Endothelial cell of umbilical vein (primary cell): ENCODE measurements at regions not wholly inside any gene's neighbourhood (a gene's known extent, or its start where the extent isn't known, plus 50 kb on each side); places are given as distances from the start of the nearest gene placed in this dataset.

ENCODE experiments used
- BruUV-seq: library from RNA; stranded (reverse); fragments of 400-500 nt; replicated peaks from 2 replicates; lab custom pipeline; 2021; lab: Mats Ljungman, UMichigan
- CTCF ChIA-PET: fragments of 300-600, 350-600 bp; sonication (Branson Sonifier 250); formaldehyde crosslinking; loops from one replicate; lab custom pipeline; 2021; ENCODE audit warnings: antibody characterized with exemption, inconsistent platforms; lab: Charles Lee
- POLR2A ChIA-PET: fragments of 300-600, 350-600 bp; sonication (Branson Sonifier 250); formaldehyde crosslinking; loops from one replicate; lab custom pipeline; 2021; ENCODE audit warnings: antibody characterized with exemption, inconsistent platforms; lab: Charles Lee
- DNase-seq: peaks from one replicate; pipeline ENCODE4 v3.0.0-alpha.2; 2011; ENCODE audit warnings: low read depth, low spot score
- FAIRE-seq: peaks from 2 replicates; lab custom pipeline; 2011; peaks lifted over from hg19 to GRCh38; lab: Jason Lieb, UNC
- H2AFZ ChIP-seq: 2 replicates; pipeline ENCODE4 v1.6.0; 2012; ENCODE audit warnings: low read depth, low read length, control low read depth, inconsistent platforms
- H3K27ac ChIP-seq: 2 replicates; pipeline ENCODE4 v1.5.1; 2011; ENCODE audit warnings: low read depth, mild to moderate bottlenecking, control low read depth, low read length, moderate library complexity; ENCODE audit not compliant: insufficient read depth
- H3K27me3 ChIP-seq, 2 experiments: 2 replicates each; pipeline versions ENCODE4 v1.6.0 to v1.6.1; 2011; ENCODE audit warnings: low read length in 2 of 2, mixed read lengths in 1 of 2; ENCODE audit not compliant: control insufficient read depth in 2 of 2, insufficient read depth in 2 of 2
- H3K36me3 ChIP-seq, 2 experiments: 2 replicates in 1 of 2; 3 replicates in 1 of 2; pipeline ENCODE4 v1.5.1; 2011; ENCODE audit warnings: low read length in 2 of 2, mild to moderate bottlenecking in 1 of 2, moderate library complexity in 1 of 2; ENCODE audit not compliant: control insufficient read depth in 2 of 2, insufficient read depth in 2 of 2; ENCODE audit errors: extremely low read depth in 1 of 2
- H3K4me1 ChIP-seq: 3 replicates; pipeline ENCODE4 v1.5.1; 2011; ENCODE audit warnings: mild to moderate bottlenecking, low read length; ENCODE audit not compliant: control insufficient read depth, insufficient read depth; ENCODE audit errors: extremely low read depth
- H3K4me2 ChIP-seq: 2 replicates; pipeline ENCODE4 v1.6.1; 2011; ENCODE audit warnings: low read length, control low read depth, mixed read lengths; ENCODE audit not compliant: insufficient read depth
- H3K4me3 ChIP-seq, 3 experiments: fragments of 200-600 bp in 1 of 3; sonication (generic), shearing (Covaris generic) in 1 of 3; replicated peaks in 1 of 3; 2 replicates each; pipeline ENCODE4 v1.5.1; 2011 to 2016; ENCODE audit warnings: control low read depth in 3 of 3, low read length in 3 of 3, mild to moderate bottlenecking in 2 of 3, inconsistent platforms in 1 of 3, low read depth in 1 of 3, moderate library complexity in 1 of 3; ENCODE audit not compliant: insufficient read depth in 1 of 3
- H3K79me2 ChIP-seq: 2 replicates; pipeline ENCODE4 v1.6.0; 2012; ENCODE audit warnings: low read length, inconsistent platforms; ENCODE audit not compliant: control insufficient read depth, insufficient read depth
- H3K9ac ChIP-seq: replicated peaks from 2 replicates; pipeline ENCODE3; 2011; ENCODE audit warnings: low read length, control low read depth; ENCODE audit not compliant: insufficient read depth; ENCODE audit errors: extremely low read depth
- H3K9me1 ChIP-seq: replicated peaks from 3 replicates; pipeline ENCODE4 v1.6.0; 2011; ENCODE audit warnings: mild to moderate bottlenecking, low read length; ENCODE audit not compliant: control insufficient read depth, insufficient read depth; ENCODE audit errors: extremely low read depth
- H3K9me3 ChIP-seq: replicated peaks from 2 replicates; pipeline ENCODE4 v1.5.1; 2012; ENCODE audit warnings: low read length, inconsistent platforms; ENCODE audit not compliant: control insufficient read depth, insufficient read depth
- H4K20me1 ChIP-seq: replicated peaks from 2 replicates; pipeline ENCODE3; 2011; ENCODE audit warnings: mild to moderate bottlenecking, low read length; ENCODE audit not compliant: control insufficient read depth, insufficient read depth; ENCODE audit errors: extremely low read depth
- EZH2 ChIP-seq: IDR thresholded peaks from 2 replicates; pipeline ENCODE4 v1.6.1; 2012; ENCODE audit warnings: borderline replicate concordance, low read depth, mild to moderate bottlenecking, moderate library complexity, low read length, inconsistent platforms; ENCODE audit not compliant: severe bottlenecking
- FOS ChIP-seq: IDR thresholded peaks from 2 replicates; pipeline ENCODE4 v1.6.1; 2011; ENCODE audit warnings: mild to moderate bottlenecking, low read length, moderate library complexity, borderline replicate concordance; ENCODE audit not compliant: insufficient read depth
- GATA2 ChIP-seq: IDR thresholded peaks from 2 replicates; pipeline ENCODE4 v1.7.0; 2011; ENCODE audit warnings: low read depth, mild to moderate bottlenecking, moderate library complexity, mixed read lengths, low read length; ENCODE audit not compliant: insufficient read length, insufficient read depth
- JUN ChIP-seq: IDR thresholded peaks from 2 replicates; pipeline ENCODE4 v1.6.1; 2011; ENCODE audit warnings: borderline replicate concordance, low read depth; ENCODE audit not compliant: insufficient read length, insufficient read depth
- MYC ChIP-seq: IDR thresholded peaks from one replicate; pipeline ENCODE4 v1.6.1; 2011; ENCODE audit warnings: mild to moderate bottlenecking, low read depth, low read length
- POLR2A ChIP-seq: IDR thresholded peaks from 2 replicates; pipeline ENCODE4 v1.6.1; 2012; ENCODE audit warnings: low read depth, mild to moderate bottlenecking, control low read depth, low read length
- POLR2AphosphoS5 ChIP-seq: IDR thresholded peaks from 2 replicates; pipeline ENCODE4 v1.6.1; 2012; ENCODE audit warnings: low read depth, mild to moderate bottlenecking, control low read depth, low read length, moderate library complexity; ENCODE audit not compliant: insufficient read depth
- dilution Hi-C: fragments of 300-500 bp; cut with MboI; formaldehyde crosslinking; loops from one replicate; pipeline ENCODE4 v1.15.0; 2019; ENCODE audit warnings: low sequenced_read_pairs; ENCODE audit not compliant: extremely low pct_ligation_motif_present
- intact Hi-C: fragments of 100-400 bp; cut with micrococcal nuclease; formaldehyde crosslinking; loops from one replicate; pipeline ENCODE4 v1.10.0; 2022
- TF ChIP-seq, protein P1 (sequence below): IDR thresholded peaks from 2 replicates; pipeline ENCODE4 v1.6.1; 2011; ENCODE audit not compliant: insufficient read depth, insufficient read length
- TF ChIP-seq, protein P2 (sequence below), 2 donors: IDR thresholded peaks; 1 replicate in 1 of 2; 2 replicates in 1 of 2; pipeline ENCODE4 v1.5.1; 2011; ENCODE audit warnings: low read length in 2 of 2, mild to moderate bottlenecking in 2 of 2, moderate library complexity in 2 of 2, control low read depth in 1 of 2, inconsistent platforms in 1 of 2, low read depth in 1 of 2; ENCODE audit not compliant: insufficient read depth in 1 of 2; ENCODE audit errors: extremely low read depth in 1 of 2

DNA sequence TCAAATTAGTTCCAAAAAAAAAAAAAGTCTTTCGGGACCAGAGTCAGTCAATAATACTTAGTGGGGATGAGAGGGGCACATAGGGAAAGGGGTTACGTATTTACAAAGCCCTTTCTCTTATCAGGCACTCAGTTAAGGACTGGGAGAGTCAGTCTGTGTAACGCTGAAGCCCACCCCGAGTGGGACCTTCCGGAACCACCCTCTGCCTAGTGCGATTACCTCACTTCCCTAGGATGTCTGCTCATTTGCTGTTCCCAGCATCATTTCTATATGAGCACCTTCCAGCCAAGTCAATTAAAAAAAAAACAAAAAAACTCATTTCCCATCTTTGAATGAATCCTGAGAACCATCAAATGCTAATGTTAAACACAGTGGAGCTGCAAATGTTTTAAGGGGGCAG is 76.9 kb downstream of the BMP4 start:
- dilution Hi-C loops = no loop called here
- POLR2A ChIA-PET = interaction anchor here (0.7 kb wide), 1 partner anchor 11 kb away, joined by 8 read pairs; no protein-coding TSS in a partner anchor

More for the DNA sequence above, 76.9 kb downstream of the BMP4 start:
- Histone ChIP-seq H4K20me1 (no peaks in the 10 kb centered on the region), H3K9ac (peak overlapping the region; percentile 61), H3K36me3 (no peaks in the 10 kb centered on the region), H3K9me3 (no peaks in the 10 kb centered on the region), H3K27me3 (no peaks in the 10 kb centered on the region), H3K4me2 (peak overlapping the region; percentile 72), H2AFZ (peak overlapping the region; percentile 80), H3K27ac (peak overlapping the region; percentile 85), H3K4me3 (peak overlapping the region in 1 of 3 experiments; percentile 13), H3K79me2 (no peaks in the 10 kb centered on the region), H3K9me1 (no peaks in the 10 kb centered on the region), H3K4me1 (peaks cover 61% of the 10 kb centered on the region)
- FAIRE-seq (peak; percentile 62), DNase-seq (peak; percentile 79)
- intact Hi-C loops = loop anchor here (2.0 kb wide), 2 partner anchors 15 to 37 kb away; no protein-coding TSS in a partner anchor
- BruUV-seq = no TSS peak
- CTCF ChIA-PET = interaction anchor here (0.6 kb wide), 1 partner anchor 292 kb away, joined by 3 read pairs; no protein-coding TSS in a partner anchor
- peak; percentile 54 for TF ChIP-seq GATA2
- no peak for TF ChIP-seq FOS
- peak; percentile 24 for TF ChIP-seq POLR2AphosphoS5
- TF ChIP-seq EZH2 = no peak
- TF ChIP-seq, protein P1, sequence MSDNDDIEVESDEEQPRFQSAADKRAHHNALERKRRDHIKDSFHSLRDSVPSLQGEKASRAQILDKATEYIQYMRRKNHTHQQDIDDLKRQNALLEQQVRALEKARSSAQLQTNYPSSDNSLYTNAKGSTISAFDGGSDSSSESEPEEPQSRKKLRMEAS = no peak
- TF ChIP-seq POLR2A = no peak
- TF ChIP-seq, protein P2, sequence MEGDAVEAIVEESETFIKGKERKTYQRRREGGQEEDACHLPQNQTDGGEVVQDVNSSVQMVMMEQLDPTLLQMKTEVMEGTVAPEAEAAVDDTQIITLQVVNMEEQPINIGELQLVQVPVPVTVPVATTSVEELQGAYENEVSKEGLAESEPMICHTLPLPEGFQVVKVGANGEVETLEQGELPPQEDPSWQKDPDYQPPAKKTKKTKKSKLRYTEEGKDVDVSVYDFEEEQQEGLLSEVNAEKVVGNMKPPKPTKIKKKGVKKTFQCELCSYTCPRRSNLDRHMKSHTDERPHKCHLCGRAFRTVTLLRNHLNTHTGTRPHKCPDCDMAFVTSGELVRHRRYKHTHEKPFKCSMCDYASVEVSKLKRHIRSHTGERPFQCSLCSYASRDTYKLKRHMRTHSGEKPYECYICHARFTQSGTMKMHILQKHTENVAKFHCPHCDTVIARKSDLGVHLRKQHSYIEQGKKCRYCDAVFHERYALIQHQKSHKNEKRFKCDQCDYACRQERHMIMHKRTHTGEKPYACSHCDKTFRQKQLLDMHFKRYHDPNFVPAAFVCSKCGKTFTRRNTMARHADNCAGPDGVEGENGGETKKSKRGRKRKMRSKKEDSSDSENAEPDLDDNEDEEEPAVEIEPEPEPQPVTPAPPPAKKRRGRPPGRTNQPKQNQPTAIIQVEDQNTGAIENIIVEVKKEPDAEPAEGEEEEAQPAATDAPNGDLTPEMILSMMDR (IDR thresholded peaks at IDR 0.05; ENCODE audit: extremely low read depth in 1 of 2, insufficient read depth in 1 of 2, low read depth in 1 of 2, low read length in 2 of 2) = no peak
- TF ChIP-seq JUN = peak; percentile 45
- TF ChIP-seq MYC = no peak
